Glutamatergic neuron (in vitro differentiated cells): ENCODE measurements at regions not wholly inside any gene's neighbourhood (a gene's known extent, or its start where the extent isn't known, plus 50 kb on each side); places are given as distances from the start of the nearest gene placed in this dataset.

Source experiments
- DNase-seq: peaks from one replicate; pipeline ENCODE4 v3.0.0; 2022
- H3K27ac Mint-ChIP-seq: one replicate; pipeline ENCODE4 v1.8.0; 2020; ENCODE audit warnings: mild to moderate bottlenecking, mixed read lengths, inconsistent platforms; ENCODE audit not compliant: unreplicated experiment
- H3K27me3 Mint-ChIP-seq: one replicate; pipeline ENCODE4 v1.8.0; 2020; ENCODE audit warnings: mild to moderate bottlenecking, moderate library complexity, mixed read lengths, inconsistent platforms; ENCODE audit not compliant: unreplicated experiment
- H3K36me3 Mint-ChIP-seq: one replicate; pipeline ENCODE4 v1.8.0; 2020; ENCODE audit warnings: mild to moderate bottlenecking, mixed read lengths, inconsistent platforms; ENCODE audit not compliant: unreplicated experiment
- H3K4me1 Mint-ChIP-seq: one replicate; pipeline ENCODE4 v1.8.0; 2020; ENCODE audit warnings: mild to moderate bottlenecking, low read depth, mixed read lengths, inconsistent platforms; ENCODE audit not compliant: unreplicated experiment
- H3K4me3 Mint-ChIP-seq: one replicate; pipeline ENCODE4 v1.8.0; 2020; ENCODE audit warnings: mild to moderate bottlenecking, mixed read lengths, inconsistent platforms; ENCODE audit not compliant: unreplicated experiment
- H3K9me3 Mint-ChIP-seq: one replicate; pipeline ENCODE4 v1.8.0; 2020; ENCODE audit warnings: mild to moderate bottlenecking, moderate library complexity, mixed read lengths, inconsistent platforms; ENCODE audit not compliant: unreplicated experiment
- TF ChIP-seq, protein P1 (sequence below): fragments of 200-600 bp; sonication (generic); IDR thresholded peaks from one replicate; pipeline ENCODE4 v1.5.0; 2021; ENCODE audit not compliant: partially characterized antibody, unreplicated experiment

DNA sequence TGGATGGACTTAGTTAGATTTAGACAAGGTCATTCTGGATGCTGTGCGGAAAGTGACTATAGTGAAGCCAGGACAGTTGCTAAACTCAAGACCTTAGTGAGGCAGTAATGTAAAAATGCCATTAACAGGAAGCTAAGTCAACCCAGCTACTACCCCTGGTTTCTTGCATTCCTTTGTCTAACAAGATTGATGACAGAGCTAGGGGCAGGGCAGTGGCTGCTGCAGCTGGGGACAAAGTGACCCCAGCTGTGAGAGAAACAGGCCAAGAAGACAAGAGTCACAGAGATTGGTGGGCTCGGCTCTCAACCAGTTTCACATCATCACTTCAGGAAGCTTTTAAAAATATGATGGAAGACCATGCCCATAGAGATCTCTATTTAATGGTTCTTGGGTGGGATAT, 110.4 kb upstream of the POU2AF2 start:
- H3K4me3 Mint-ChIP-seq: no peak overlapping the region

DNA sequence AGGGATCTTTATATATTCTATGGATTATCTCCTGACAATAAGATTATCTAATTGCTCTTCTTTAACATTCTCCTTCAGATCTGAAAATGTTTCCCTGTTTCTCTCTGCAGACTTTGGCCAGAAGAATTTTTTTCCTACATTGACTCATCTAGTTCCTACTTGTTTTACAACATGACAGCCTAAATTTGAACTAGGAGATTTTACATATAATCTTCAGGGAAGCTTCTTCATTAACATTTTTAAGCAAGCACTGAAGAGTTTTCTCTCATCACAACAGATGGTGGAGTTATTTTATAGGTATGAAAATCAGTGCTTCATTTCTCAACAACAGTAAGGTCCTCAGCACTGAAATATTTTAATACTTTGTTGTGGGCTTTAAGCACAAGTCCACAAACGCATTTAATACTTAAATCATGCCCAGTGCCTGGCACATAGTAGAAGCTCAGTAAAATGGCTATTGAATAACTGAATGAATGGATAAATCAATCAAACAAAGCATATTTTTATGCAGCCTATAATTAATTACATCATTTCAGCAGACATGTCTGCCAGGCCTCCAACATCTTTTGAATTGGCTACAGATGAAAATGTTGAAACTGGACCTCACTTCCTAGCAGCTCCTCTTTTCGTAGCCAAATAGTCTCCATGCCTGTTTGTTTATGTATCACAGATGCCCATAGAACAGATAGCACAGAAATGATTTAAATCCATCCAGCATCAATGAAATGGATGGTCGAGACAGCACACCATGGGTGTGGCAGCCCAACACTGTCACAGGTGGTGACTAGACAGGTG, 117.3 kb upstream of the POU2AF2 start:
- DNase-seq: no peak
- TF ChIP-seq, protein P1, sequence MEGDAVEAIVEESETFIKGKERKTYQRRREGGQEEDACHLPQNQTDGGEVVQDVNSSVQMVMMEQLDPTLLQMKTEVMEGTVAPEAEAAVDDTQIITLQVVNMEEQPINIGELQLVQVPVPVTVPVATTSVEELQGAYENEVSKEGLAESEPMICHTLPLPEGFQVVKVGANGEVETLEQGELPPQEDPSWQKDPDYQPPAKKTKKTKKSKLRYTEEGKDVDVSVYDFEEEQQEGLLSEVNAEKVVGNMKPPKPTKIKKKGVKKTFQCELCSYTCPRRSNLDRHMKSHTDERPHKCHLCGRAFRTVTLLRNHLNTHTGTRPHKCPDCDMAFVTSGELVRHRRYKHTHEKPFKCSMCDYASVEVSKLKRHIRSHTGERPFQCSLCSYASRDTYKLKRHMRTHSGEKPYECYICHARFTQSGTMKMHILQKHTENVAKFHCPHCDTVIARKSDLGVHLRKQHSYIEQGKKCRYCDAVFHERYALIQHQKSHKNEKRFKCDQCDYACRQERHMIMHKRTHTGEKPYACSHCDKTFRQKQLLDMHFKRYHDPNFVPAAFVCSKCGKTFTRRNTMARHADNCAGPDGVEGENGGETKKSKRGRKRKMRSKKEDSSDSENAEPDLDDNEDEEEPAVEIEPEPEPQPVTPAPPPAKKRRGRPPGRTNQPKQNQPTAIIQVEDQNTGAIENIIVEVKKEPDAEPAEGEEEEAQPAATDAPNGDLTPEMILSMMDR: no peak
- Mint-ChIP-seq H3K9me3 (no peaks in the 10 kb centered on the region), H3K4me3 (no peak overlapping the region), H3K27me3 (no peaks in the 10 kb centered on the region), H3K4me1 (peaks cover 16% of the 10 kb centered on the region), H3K27ac (no peak overlapping the region), H3K36me3 (no peaks in the 10 kb centered on the region)

More for the DNA sequence above, 110.4 kb upstream of the POU2AF2 start:
- Mint-ChIP-seq H3K27me3 (no peaks in the 10 kb centered on the region), H3K27ac (no peak overlapping the region), H3K9me3 (no peaks in the 10 kb centered on the region), H3K4me1 (peaks cover 10% of the 10 kb centered on the region), H3K36me3 (no peaks in the 10 kb centered on the region)
- TF ChIP-seq, protein P1: no peak
- no peak for DNase-seq

DNA sequence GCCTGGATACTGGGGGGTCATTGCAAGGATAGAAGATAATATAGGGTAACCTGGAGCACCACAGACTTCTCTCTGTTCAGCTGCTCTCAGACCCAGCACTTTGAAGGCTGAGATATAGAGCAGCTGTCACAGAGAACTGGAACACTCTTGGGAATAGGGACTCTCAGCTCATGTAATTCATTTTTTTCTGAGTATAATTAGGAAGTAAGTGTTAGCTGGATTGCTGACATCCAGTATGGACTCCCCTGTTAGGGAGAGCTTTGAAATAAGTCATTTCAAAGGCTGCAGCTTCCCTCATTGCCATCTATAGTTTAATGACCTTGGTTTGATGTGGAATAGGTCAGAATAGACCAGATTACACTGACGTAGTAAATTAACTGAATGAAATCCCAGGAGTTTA, 120.8 kb upstream of the POU2AF2 start:
- H3K27me3 Mint-ChIP-seq: no peaks in the 10 kb centered on the region
- H3K36me3 Mint-ChIP-seq: no peaks in the 10 kb centered on the region
- no peak overlapping the region for H3K4me3 Mint-ChIP-seq
- H3K9me3 Mint-ChIP-seq: no peaks in the 10 kb centered on the region
- H3K4me1 Mint-ChIP-seq: peaks cover 16% of the 10 kb centered on the region
- H3K27ac Mint-ChIP-seq: peak overlapping the region; percentile 15
- TF ChIP-seq, protein P1: no peak
- DNase-seq: no peak

DNA sequence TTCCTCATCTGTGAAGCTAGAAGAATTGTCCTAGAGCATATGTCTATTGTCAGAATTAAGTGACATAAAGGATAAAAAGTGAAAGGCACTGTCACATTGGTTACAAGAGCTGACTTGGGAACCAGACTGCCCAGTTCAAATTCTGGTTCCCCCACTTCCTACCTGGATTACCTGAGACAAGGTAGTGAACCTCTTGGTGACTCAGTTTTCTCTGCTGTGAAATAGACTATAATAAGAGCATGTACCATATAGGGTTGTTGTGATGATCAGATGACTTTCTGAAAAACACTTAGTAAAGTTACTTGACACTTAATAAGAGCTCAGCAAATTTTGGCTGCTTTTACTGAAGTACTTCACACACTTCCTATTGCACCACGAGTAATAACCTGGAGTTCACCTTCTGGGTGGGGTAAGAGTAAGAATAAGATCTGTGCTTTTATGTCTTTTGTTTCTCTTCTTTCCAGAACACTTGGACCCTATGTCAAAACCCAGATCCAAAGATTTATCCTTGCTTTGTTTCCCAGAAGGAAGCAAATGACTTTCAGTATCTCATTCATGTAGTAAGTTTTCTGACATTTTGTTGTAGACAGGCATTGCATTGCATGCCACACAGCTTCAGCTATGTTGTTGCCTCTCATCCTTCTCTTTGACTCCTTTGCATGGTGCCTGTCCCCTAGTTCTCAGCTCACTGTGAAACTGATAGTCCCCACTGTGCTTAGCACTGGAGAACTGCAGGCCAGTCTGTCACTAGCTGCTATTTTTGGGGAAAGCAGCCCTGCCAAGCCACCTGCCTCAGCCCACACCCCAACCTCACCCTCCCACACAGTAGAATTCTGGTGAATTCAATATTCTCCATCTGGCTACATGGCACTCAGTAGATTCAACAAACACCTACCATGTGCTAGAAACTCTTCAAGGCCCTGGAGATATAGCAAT, 121.8 kb upstream of the POU2AF2 start:
- no peaks in the 10 kb centered on the region for H3K9me3 Mint-ChIP-seq
- peak overlapping the region; percentile 35 for H3K27ac Mint-ChIP-seq
- H3K4me3 Mint-ChIP-seq: no peak overlapping the region
- TF ChIP-seq, protein P1: no peak
- no peaks in the 10 kb centered on the region for H3K36me3 Mint-ChIP-seq
- H3K27me3 Mint-ChIP-seq: no peaks in the 10 kb centered on the region
- no peak for DNase-seq
- H3K4me1 Mint-ChIP-seq: peaks cover 16% of the 10 kb centered on the region
